GM12872 (cell line): ENCODE measurements at regions not wholly inside any gene's neighbourhood (a gene's known extent, or its start where the extent isn't known, plus 50 kb on each side); places are given as distances from the start of the nearest gene placed in this dataset.

Experiments
- CTCF ChIP-seq: IDR thresholded peaks from 3 replicates; pipeline ENCODE4 v1.5.1; 2011; ENCODE audit warnings: low read depth, mild to moderate bottlenecking, low read length, moderate library complexity; ENCODE audit not compliant: insufficient read depth

- TF ChIP-seq CTCF, result no peak
These were observed 551.2 kb downstream of the EFNB2 start for GRCh38 chr13:105984236-105984635.

DNA sequence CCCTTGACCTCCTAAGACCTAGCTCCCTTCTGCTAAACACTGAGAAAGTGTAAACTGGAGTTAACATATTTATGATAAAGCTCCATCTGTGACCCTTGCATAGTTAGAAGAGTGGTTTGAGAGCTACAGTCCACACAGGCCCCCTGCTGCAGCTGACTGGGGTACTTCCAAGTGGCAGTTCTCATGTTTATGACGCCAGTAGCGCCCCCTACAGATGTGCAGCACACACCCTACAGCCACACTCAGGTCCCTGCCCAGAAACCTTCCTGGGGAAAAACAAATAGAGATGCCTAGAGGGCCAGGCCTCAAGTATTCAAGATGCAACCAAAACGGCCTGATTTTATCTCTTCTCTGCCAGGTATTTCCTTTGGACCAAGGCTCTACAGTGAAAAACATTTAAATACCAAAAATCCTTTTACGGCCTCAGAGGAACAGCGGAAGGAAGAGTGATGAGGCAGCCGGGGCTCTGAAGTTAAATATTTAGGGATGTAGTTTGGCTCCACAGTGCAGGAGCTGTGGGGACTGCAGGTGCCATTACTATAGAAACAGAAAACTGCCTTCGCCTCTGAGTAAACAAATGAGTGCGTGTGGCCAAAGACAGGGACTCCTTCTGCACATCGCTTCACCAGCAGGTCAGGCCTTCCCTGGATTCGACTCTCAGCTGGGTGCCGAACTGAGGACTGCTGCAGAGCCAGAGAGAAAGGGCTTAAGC is 553.1 kb downstream of the EFNB2 start:
- no peak for TF ChIP-seq CTCF

DNA sequence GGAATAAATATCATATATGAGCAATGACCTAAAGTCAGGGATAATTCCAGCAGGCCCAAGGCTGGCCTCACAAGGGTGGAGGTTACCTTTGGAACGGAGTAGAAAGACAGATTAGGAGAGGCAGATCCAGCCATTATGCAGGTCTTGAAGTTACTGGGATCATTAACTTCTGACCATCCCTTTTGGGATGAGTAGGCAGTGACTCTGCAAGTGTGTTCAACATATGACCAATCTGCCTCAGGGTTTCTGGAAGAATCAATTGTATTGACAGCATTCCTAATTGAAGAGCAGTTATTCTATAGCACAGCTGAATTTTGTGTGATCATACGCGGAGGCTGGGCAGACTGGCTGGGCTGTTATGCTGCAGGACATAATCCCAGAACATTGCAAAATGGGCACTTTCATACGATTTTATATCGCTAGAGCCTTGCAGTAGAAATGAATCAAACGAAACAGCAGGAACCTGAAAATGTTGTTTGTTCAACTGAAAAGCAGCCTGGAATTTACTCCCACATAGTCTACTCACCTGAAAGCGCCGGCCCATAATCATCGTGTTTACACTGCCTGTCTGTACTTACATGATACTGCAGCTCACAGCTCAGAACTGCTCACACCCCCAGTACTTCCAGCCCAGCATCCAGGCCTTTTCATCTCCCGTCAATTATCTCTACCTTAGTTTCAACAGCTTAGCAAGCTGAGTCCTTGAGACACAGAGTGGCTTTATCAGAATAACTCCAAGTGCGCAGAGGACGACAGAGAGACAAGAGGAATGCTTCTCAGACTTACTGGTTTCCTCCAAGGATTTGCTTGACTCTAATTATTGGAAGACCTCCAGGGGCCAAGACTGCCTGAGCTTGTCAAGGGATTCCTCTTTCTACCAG is 556.1 kb downstream of the EFNB2 start:
- TF ChIP-seq CTCF, result no peak

GRCh38 chr13:105974380-105974779 is 561.1 kb downstream of the EFNB2 start:
- no peak for TF ChIP-seq CTCF

DNA sequence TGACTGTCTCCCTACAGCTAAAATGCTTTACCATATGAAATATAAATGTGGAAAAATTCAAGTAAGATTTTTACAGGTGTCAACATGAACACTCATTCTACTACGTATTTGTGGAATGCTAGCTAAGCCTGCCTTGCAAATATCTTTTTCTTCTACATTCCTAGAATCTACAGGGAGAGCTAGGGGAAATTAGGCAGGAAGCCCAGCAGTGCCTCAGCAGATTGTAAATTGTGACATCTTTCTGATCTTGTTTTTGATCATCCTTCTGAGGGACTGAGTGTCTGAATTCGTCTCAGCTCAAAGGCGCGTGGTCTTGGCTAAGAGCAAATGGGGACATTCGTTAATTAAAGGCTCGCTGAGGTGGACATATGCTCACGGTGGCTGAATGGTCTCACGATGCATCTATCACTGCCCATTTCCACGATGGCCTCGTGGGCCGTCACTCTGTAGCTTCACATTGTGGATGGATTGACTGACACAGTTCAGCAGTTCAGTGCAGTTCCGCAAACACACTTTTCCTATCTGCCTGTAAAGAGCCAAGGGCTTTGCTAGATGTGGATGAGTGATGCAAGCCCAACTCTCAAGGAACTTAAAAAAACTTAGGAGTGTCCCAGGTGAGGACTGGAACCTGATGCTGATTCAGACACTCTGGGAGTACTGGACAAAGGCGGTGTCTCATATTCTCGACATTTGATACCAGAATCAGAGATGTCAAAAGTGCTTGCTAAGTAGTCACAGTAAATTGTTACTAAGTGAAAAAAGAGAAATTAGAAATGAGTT is 562.5 kb downstream of the EFNB2 start:
- TF ChIP-seq CTCF, result no peak

GRCh38 chr13:105972306-105972721 is 563.1 kb downstream of the EFNB2 start:
- no peak for TF ChIP-seq CTCF

DNA sequence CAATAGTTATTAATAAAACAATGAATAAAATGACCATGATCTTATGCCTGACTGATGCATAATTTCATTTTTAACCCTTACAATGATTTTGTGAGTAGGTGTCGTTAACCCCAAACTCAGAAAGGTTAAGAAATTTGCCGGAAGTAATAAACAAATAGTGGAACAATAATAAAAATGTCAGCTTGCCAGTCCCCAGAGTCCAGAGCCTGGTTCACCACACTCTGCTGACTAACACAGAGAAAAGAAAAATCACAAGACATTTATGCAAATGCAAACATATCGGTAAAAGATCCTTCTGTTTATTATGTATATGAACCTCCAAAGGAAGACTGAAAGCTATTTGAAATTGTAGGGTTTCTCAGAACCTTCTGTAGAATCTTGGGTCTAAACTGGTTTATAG is 563.7 kb downstream of the EFNB2 start:
- TF ChIP-seq CTCF, result no peak
